HG03139 (cell line): ENCODE measurements at regions not wholly inside any gene's neighbourhood (a gene's known extent, or its start where the extent isn't known, plus 50 kb on each side); places are given as distances from the start of the nearest gene placed in this dataset.
A peak's percentile ranks its signal among the peaks of the same experiment; 100 is the strongest.

Experiments used
- ATAC-seq: cut with Tn5 transposase; IDR thresholded peaks from one replicate; pipeline ENCODE4 v1.9.1; 2021; ENCODE audit not compliant: unreplicated experiment

GRCh38 chr22:49660321-49660720 is 167.4 kb downstream of the BRD1 start:
- no peak for ATAC-seq

GRCh38 chr22:49659924-49660315 is 167.8 kb downstream of the BRD1 start:
- ATAC-seq, result no peak

- no peak for ATAC-seq
These were observed 168.3 kb downstream of the BRD1 start for GRCh38 chr22:49659281-49659923.

DNA sequence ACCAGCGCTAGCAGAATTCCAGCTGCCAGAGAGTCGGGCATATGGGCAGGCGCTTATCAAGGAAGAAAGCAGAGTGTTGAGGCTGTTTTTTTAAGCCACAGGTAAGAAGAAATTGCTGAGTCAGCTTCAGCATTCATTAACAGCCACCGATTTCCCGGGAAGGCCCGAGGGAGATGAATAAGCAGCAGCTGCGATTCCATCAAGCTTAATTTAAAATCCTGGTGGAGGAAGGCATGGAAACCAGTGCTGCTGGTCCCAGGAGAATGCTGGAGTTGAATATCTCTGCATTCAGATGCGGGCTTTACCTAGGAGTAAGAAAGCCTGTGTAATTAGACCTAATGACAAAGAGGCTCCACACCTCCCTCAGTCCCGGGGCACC is 168.8 kb downstream of the BRD1 start:
- ATAC-seq, result no peak

DNA sequence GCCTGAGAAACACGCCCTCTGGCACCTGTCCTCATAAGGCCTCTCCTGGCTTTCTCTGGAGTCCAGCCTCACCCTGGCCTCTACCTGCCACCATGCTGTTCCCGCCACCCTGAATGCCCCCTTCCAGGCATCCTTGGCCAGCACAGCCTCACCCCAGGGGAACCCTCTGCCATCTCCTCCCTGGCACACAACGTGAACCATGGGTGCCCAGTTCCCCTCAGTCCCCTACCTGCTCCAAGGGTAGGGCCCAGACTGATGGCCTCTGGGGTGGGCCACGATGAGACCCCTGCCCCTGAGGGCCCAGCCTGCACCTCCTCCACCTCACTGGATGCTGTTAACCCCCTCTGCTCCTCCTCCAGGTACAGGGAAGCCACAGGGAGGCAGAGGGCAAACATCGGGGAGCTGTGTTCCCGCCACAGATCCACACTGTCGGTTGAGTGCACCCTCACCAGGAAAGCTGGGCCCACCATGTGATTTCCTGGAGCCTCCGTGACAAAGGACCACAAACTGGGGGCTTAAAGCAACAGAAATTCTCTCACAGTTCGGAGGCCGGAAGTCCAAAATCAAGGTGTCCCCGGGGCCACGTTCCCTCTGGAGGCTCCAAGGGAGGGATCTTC is 169.6 kb downstream of the BRD1 start:
- no peak for ATAC-seq

- peak; percentile 50 for ATAC-seq
These were observed 170.2 kb downstream of the BRD1 start for GRCh38 chr22:49657275-49657973.

- peak; percentile 13 for ATAC-seq
These were observed 170.8 kb downstream of the BRD1 start for GRCh38 chr22:49656883-49657274.

DNA sequence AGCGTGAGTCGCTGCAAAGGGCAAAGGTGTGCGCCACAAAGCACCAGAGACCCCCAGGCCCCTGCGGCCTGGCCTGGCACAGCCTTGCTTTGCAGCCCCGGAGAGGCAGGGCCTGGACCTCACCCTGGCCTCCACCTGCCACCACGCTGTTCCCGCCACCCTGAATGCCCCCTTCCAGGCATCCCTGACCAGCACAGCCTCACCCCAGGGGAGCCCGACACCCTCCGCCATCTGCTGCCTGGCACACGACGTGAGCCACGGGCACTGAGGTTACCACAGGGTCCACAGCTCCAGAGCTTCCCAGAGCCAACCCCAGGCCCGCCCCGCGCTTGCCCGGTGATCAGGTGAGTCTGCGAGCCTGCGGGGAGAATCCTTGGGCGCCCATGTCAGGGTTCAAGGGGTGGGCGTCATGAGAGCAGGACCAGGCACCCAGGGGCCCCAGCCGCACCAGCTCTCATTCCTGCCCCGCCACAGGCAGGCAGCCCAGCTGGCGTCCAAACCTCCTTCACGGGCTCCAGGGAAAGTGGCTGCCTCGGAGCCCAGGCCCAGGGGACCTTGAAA is 171.3 kb downstream of the BRD1 start:
- ATAC-seq, result no peak

GRCh38 chr22:49655168-49655812 is 172.4 kb downstream of the BRD1 start:
- no peak for ATAC-seq

DNA sequence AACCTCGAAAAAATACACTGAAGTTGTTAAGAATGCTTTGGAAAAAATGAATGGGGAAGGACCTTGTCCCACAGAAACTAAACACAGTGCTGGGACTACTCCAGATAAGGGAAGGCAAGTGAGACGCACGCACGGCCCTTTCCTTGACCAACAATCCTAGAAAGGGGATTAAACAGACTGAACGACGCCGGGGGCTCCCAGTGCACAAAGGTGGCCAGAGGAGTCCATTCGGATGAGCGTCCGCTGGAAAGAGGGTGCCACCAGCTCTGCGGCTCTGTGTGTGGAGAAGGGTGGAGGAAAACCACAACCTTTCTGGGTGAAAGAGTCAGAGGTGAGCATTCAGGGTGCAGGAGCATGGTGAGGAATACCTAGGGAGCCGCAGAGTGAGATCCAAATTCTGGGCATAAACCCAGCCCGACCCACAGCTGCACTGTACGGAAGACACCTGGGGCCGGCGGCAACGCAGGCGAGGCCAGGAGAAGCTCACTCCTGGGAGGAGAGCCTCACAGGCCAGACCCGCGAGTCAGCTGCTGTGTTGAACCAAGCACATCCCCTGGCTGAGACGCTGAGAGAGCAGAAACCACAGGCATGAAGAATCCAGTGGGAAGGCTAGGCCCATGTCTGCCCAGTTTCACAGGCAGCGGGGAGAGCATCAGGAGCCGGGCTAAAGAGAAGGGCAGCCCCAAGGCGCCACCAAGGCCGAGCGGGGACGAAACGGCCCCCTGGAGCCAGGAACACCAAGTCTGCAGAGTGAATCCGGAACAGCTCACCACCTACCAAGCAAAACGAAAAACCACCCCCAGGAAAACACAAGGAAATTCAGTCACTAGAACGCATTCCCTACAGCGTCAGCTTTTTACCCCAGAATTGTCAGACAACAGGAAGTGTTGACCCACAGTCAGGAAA is 177.1 kb downstream of the BRD1 start:
- ATAC-seq, result no peak

- ATAC-seq, result no peak
These were observed 178.3 kb downstream of the BRD1 start for GRCh38 chr22:49649166-49650068.

GRCh38 chr22:49648053-49648452 is 179.6 kb downstream of the BRD1 start:
- ATAC-seq, result no peak

GRCh38 chr22:49647627-49648026 is 180.0 kb downstream of the BRD1 start:
- no peak for ATAC-seq

DNA sequence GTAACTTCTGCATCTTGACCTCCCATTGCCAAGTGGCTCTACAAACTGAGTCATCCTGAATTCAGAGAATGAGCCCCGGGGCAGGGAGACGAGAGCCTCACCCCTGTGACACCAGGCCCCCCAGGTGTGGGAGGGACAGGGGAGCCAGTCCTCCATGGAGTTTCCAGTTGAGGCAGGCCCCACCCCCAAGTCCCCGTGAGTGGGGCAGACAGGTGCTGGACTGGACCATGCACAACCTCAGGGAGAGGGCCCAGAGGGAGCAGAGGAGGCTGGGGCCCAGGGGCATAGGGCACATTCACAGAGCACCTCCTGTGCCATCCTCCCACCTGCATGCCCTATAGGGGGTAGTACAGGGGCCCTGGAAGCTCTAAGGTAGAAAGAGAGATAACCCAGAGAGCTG is 180.8 kb downstream of the BRD1 start:
- no peak for ATAC-seq

GRCh38 chr22:49645791-49646550 is 181.7 kb downstream of the BRD1 start:
- ATAC-seq, result no peak

DNA sequence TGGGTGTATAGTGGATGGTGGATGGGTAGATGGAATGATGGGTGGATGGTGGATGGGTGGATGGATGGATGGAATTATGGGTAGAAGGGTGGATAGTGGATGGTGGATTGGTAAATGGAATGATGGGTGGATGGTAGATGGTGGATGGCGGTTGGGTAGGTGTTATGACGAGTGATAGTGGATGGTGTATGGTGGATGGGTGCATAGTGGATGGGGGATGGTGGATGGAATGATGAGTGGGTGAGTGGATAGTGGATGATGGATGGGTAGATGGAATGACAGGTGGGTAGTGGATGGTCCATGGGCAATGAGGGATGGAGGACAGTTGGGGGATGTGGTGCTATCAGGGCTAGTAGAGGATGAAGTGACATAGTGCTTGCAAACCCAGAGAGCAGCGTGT is 182.4 kb downstream of the BRD1 start:
- ATAC-seq, result no peak

DNA sequence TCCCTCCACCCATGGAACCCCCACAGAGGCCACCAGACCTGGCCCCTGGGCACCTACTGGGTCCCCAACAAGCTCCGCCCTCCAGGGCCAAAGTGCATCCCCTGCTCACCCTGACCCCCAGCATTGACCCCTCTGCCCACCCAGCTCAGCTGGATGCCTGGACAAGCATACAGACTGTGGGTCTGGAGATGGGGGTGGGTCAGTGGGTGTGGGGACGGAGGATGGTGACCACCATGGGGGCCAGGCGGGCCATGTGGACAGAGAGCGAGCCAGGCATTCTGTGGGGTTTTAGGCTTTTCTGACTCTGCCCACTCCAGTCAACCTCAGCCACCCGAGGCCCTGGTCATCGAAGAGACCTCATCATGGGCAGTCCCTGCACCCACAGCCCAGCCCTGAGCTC is 183.7 kb downstream of the BRD1 start:
- ATAC-seq, result no peak

- no peak for ATAC-seq
These were observed 184.2 kb downstream of the BRD1 start for GRCh38 chr22:49643466-49643865.

- ATAC-seq, result no peak
These were observed 184.9 kb downstream of the BRD1 start for GRCh38 chr22:49642741-49643140.
